Caco-2 (cell line): ENCODE measurements at regions not wholly inside any gene's neighbourhood (a gene's known extent, or its start where the extent isn't known, plus 50 kb on each side); places are given as distances from the start of the nearest gene placed in this dataset.

Source experiments
- BruUV-seq: library from RNA; stranded (reverse); fragments of 400-500 nt; replicated peaks from 2 replicates; lab custom pipeline; 2021; lab: Mats Ljungman, UMichigan
- CTCF ChIA-PET: fragments of 300-600 bp; sonication (Branson Sonifier 250); formaldehyde crosslinking; loops from one replicate; lab custom pipeline; 2022; ENCODE audit warnings: antibody characterized with exemption; lab: Charles Lee
- POLR2A ChIA-PET: fragments of 300-600 bp; sonication (Branson Sonifier 250); formaldehyde crosslinking; loops from one replicate; lab custom pipeline; 2022; ENCODE audit warnings: antibody characterized with exemption; lab: Charles Lee
- DNase-seq, 2 experiments: peaks; one replicate each; pipeline versions ENCODE4 v3.0.0 to v3.0.0-alpha.2; 2020 to 2022
- H3K27me3 ChIP-seq: replicated peaks from 2 replicates; pipeline ENCODE4 v1.6.0; 2011; ENCODE audit warnings: low read length; ENCODE audit not compliant: control insufficient read depth, insufficient read depth
- H3K36me3 ChIP-seq: 2 replicates; pipeline ENCODE4 v1.5.1; 2011; ENCODE audit warnings: low read length; ENCODE audit not compliant: control insufficient read depth, insufficient read depth
- H3K4me1 ChIP-seq: fragments of 250-450 bp; sonication (Bioruptor Pico); 2 replicates; pipeline ENCODE4 v1.5.1; 2020; ENCODE audit warnings: mild to moderate bottlenecking
- H3K4me3 ChIP-seq: 2 replicates; pipeline ENCODE4 v1.5.1; 2011; ENCODE audit warnings: low read depth, mild to moderate bottlenecking, control low read depth, low read length
- H3K9me3 ChIP-seq: fragments of 250-450 bp; sonication (Bioruptor Pico); 2 replicates; pipeline ENCODE4 v1.5.1; 2020; ENCODE audit warnings: mild to moderate bottlenecking, moderate library complexity
- H3K27ac Mint-ChIP-seq: one replicate; pipeline ENCODE4 v1.8.0; 2022; ENCODE audit warnings: mixed read lengths; ENCODE audit not compliant: unreplicated experiment
- H3K27me3 Mint-ChIP-seq: one replicate; pipeline ENCODE4 v1.8.0; 2022; ENCODE audit warnings: mixed read lengths; ENCODE audit not compliant: insufficient read depth, unreplicated experiment
- H3K36me3 Mint-ChIP-seq: one replicate; pipeline ENCODE4 v1.8.0; 2022; ENCODE audit warnings: mild to moderate bottlenecking, mixed read lengths; ENCODE audit not compliant: insufficient read depth, unreplicated experiment
- H3K4me1 Mint-ChIP-seq: one replicate; pipeline ENCODE4 v1.8.0; 2022; ENCODE audit warnings: low read depth, mixed read lengths; ENCODE audit not compliant: unreplicated experiment
- H3K4me3 Mint-ChIP-seq: one replicate; pipeline ENCODE4 v1.8.0; 2022; ENCODE audit warnings: mild to moderate bottlenecking, moderate library complexity, mixed read lengths; ENCODE audit not compliant: unreplicated experiment
- H3K9me3 Mint-ChIP-seq: one replicate; pipeline ENCODE4 v1.8.0; 2022; ENCODE audit warnings: mixed read lengths; ENCODE audit not compliant: unreplicated experiment
- CTCF ChIP-seq, 2 experiments: fragments of 200-600 bp in 1 of 2; IDR thresholded peaks; 1 replicate in 1 of 2; 2 replicates in 1 of 2; pipeline versions ENCODE4 v1.5.1 to v1.8.0; 2011 to 2022; ENCODE audit warnings: antibody characterized with exemption in 1 of 2, control low read depth in 1 of 2, inconsistent platforms in 1 of 2, low read depth in 1 of 2, low read length in 1 of 2, mild to moderate bottlenecking in 1 of 2, moderate library complexity in 1 of 2; ENCODE audit not compliant: insufficient read depth in 1 of 2, severe bottlenecking in 1 of 2, unreplicated experiment in 1 of 2
- intact Hi-C: fragments of 100-400 bp; cut with micrococcal nuclease; formaldehyde crosslinking; loops from one replicate; pipeline ENCODE4 v1.10.0; 2022; ENCODE audit not compliant: unreplicated experiment

DNA sequence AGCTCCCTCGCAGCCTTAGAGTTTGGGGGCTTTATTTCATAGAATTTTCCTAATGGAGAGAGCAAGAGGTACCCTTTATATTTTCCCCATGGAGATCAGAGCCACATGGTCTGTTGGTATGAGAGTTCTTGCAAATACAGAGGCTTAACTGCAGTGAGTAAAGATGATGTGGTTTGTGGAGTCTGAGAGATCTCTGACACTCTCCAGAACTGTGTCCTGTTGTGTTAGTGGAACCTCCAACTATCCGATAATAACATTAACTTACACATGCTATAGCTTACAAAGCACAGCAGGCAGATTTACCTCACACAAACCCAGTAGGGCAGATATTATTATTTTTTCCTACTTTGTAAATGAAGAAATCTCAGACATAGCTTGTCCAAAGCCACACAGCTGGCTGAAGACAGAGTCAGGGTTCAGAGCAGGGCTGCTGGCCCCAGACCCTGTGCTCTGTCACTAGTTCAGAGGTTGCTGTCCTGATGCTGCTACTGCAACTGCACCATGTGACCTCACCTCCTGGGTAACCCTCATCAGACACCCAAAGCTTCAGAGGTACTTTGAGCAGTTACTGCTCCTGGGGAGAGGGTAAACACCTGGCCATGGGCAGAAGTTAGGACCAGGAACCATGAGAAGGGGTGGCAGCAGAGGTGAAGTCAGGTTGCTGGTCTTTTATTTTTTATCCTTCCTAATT is 384.8 kb upstream of the PROX1 start:
- H3K9me3 Mint-ChIP-seq = no peaks in the 10 kb centered on the region
- Histone ChIP-seq H3K4me3 (no peak overlapping the region), H3K9me3 (no peaks in the 10 kb centered on the region), H3K27me3 (no peaks in the 10 kb centered on the region), H3K36me3 (no peaks in the 10 kb centered on the region; the same call in 1 of the 2 replicates), H3K4me1 (peaks cover 17% of the 10 kb centered on the region)
- ChIA-PET POLR2A (no interaction called here), CTCF (interaction anchor here (0.6 kb wide), 1 partner anchor 473 kb away, joined by 3 read pairs; no protein-coding TSS in a partner anchor)
- peaks cover 19% of the 10 kb centered on the region for H3K4me1 Mint-ChIP-seq
- no peaks in the 10 kb centered on the region for H3K36me3 Mint-ChIP-seq
- H3K4me3 Mint-ChIP-seq = no peak overlapping the region
- no TSS peak for BruUV-seq
- no peak overlapping the region for H3K27ac Mint-ChIP-seq
- intact Hi-C loops = no loop called here
- no peaks in the 10 kb centered on the region for H3K27me3 Mint-ChIP-seq
- no peak for TF ChIP-seq CTCF (IDR thresholded peaks at IDR 0.05; ENCODE audit: insufficient read depth in 1 of 2, low read depth in 1 of 2, low read length in 1 of 2, severe bottlenecking in 1 of 2, unreplicated experiment in 1 of 2)
- no peak for DNase-seq

- DNase-seq = no peak
- H3K27ac Mint-ChIP-seq = no peak overlapping the region
- H3K27me3 Mint-ChIP-seq = no peaks in the 10 kb centered on the region
- H3K36me3 ChIP-seq = no peaks in the 10 kb centered on the region; the same call in 1 of the 2 replicates
- BruUV-seq = no TSS peak
- intact Hi-C loops = no loop called here
- no peak for TF ChIP-seq CTCF (IDR thresholded peaks at IDR 0.05; ENCODE audit: insufficient read depth in 1 of 2, low read depth in 1 of 2, low read length in 1 of 2, severe bottlenecking in 1 of 2, unreplicated experiment in 1 of 2)
- H3K27me3 ChIP-seq = no peaks in the 10 kb centered on the region
- peaks cover 19% of the 10 kb centered on the region for H3K4me1 Mint-ChIP-seq
- no peaks in the 10 kb centered on the region for H3K9me3 ChIP-seq
- H3K36me3 Mint-ChIP-seq = no peaks in the 10 kb centered on the region
- H3K4me1 ChIP-seq = peaks cover 17% of the 10 kb centered on the region
- no peaks in the 10 kb centered on the region for H3K9me3 Mint-ChIP-seq
- no peak overlapping the region for H3K4me3 Mint-ChIP-seq
- ChIA-PET CTCF (no interaction called here), POLR2A (no interaction called here)
- no peak overlapping the region for H3K4me3 ChIP-seq
These were observed 383.3 kb upstream of the PROX1 start for GRCh38 chr1:213604477-213604876.

DNA sequence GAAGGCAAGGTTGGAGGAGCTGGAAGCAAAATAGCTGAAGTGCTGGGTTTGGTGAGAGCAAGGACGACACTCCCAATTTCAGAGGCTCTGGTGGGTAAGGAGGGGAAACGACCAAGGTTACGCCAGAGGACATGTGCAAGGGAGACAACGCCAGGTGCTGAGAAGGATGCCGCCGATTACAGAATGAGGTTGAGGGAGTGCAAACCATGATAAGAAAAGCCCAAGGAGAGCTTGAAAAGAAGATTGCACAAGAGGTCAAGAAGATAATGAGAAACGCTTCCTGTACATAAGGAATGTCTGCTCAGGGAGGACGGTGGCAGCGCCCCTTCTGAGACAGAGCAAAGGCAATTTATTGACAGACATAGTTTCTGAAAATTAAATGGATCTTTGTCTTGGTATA is 382.0 kb upstream of the PROX1 start:
- Histone ChIP-seq H3K4me1 (peaks cover 17% of the 10 kb centered on the region), H3K36me3 (no peaks in the 10 kb centered on the region; the same call in 1 of the 2 replicates), H3K9me3 (no peaks in the 10 kb centered on the region), H3K4me3 (no peak overlapping the region), H3K27me3 (no peaks in the 10 kb centered on the region)
- Mint-ChIP-seq H3K9me3 (no peaks in the 10 kb centered on the region), H3K4me3 (peak overlapping the region; percentile 22), H3K27me3 (no peaks in the 10 kb centered on the region), H3K27ac (peak overlapping the region; percentile 71), H3K36me3 (no peaks in the 10 kb centered on the region), H3K4me1 (peaks cover 19% of the 10 kb centered on the region)
- no peak for TF ChIP-seq CTCF (IDR thresholded peaks at IDR 0.05; ENCODE audit: insufficient read depth in 1 of 2, low read depth in 1 of 2, low read length in 1 of 2, severe bottlenecking in 1 of 2, unreplicated experiment in 1 of 2)
- POLR2A ChIA-PET = no interaction called here
- DNase-seq = peak; percentile 48 to 66
- intact Hi-C loops = no loop called here
- CTCF ChIA-PET = no interaction called here
- no TSS peak for BruUV-seq
